Sigmoid colon (tissue), 6 donors: ENCODE measurements at regions not wholly inside any gene's neighbourhood (a gene's known extent, or its start where the extent isn't known, plus 50 kb on each side); places are given as distances from the start of the nearest gene placed in this dataset.

Experiments used
- DNase-seq: peaks from one replicate; pipeline ENCODE4 v3.0.0-alpha.2; 2019
- H3K27ac ChIP-seq, 4 donors: fragments of 200-600 bp; sonication (generic); one replicate each; pipeline ENCODE4 v1.5.1; 2016 to 2019; ENCODE audit warnings: mild to moderate bottlenecking in 1 of 4
- H3K27me3 ChIP-seq, 3 donors: fragments of 200-600 bp; sonication (generic); one replicate each; pipeline ENCODE4 v1.5.1; 2019; ENCODE audit warnings: mild to moderate bottlenecking in 1 of 3
- H3K36me3 ChIP-seq, 4 donors: fragments of 200-600 bp; sonication (generic); one replicate each; pipeline ENCODE4 v1.5.1; 2016 to 2019
- H3K4me1 ChIP-seq, 4 donors: fragments of 200-600 bp; sonication (generic); one replicate each; pipeline ENCODE4 v1.5.1; 2017 to 2019
- H3K4me3 ChIP-seq, 4 donors: fragments of 200-600 bp; sonication (generic); one replicate each; pipeline ENCODE4 v1.5.1; 2017 to 2019; ENCODE audit warnings: mild to moderate bottlenecking in 2 of 4, moderate library complexity in 1 of 4
- H3K9me3 ChIP-seq, 4 donors: fragments of 200-600 bp in 3 of 4; sonication (generic) in 3 of 4; one replicate each; pipeline versions ENCODE4 v1.5.1 to v1.6.1; 2013 to 2019
- CTCF ChIP-seq, 4 experiments: fragments of 450-650 bp in 3 of 4; fragments of 200-600 bp in 1 of 4; IDR thresholded peaks; one replicate each; pipeline ENCODE4 v1.5.1; 2016 to 2019; ENCODE audit warnings: antibody characterized with exemption in 4 of 4, mild to moderate bottlenecking in 3 of 4, moderate library complexity in 2 of 4
- EP300 ChIP-seq, 4 donors: sonication (generic); formaldehyde crosslinking; IDR thresholded peaks; one replicate each; pipeline ENCODE4 v1.6.1; 2017; ENCODE audit warnings: antibody characterized with exemption in 4 of 4
- POLR2A ChIP-seq, 2 donors: fragments of 450-650 bp; IDR thresholded peaks; one replicate each; pipeline ENCODE4 v1.6.1; 2016; ENCODE audit warnings: antibody characterized with exemption in 2 of 2, mild to moderate bottlenecking in 2 of 2, moderate library complexity in 2 of 2
- POLR2AphosphoS5 ChIP-seq, 4 donors: sonication (generic); formaldehyde crosslinking; IDR thresholded peaks; one replicate each; pipeline ENCODE4 v1.6.1; 2017; ENCODE audit warnings: antibody characterized with exemption in 4 of 4
- WGBS, 2 donors: extraction: QIAGEN DNeasy Blood & Tissue Kit; methylation state at CpG; one replicate each; pipeline ENCODE4 v1.1.7; 2013; 5-methylcytosine and 5-hydroxymethylcytosine counted together
- intact Hi-C: fragments of 100-400 bp; cut with DNase I; formaldehyde crosslinking; loops from one replicate; pipeline ENCODE4 v1.15.1; 2023
- donor health status: healthy with polysubstance abuse.
- donor health status: healthy.

DNA sequence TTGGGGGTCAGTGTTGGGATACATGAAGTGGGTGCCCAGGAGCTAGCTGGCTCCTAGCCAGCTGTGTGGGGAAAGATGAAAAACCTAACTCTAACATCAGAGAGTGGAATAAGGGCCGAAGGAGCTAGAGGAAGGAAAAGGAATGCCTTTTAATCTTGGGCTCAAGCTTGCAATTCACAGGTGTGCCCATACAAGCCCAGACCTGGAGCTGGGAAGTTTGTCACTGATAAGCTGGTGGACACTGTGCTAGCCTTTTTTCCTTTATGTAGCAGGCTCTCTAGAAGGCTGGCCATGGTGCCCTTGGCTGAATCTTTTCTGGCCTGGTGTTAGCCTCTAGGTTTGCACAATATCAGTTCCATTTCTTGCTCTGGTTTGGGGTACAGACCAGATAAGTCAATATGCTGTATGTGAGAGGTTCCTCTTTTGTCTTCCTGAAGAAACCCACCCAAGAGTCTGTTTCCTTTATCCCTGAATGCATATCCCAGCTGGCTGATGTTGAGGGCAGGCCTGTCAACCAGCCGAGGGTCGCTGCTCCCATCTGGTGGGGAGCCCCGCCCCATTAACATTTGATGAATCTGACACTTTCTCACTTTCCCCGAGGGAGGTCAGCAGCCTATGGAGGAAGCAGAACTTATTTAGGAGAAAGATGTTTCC lies 92.4 kb upstream of the CXCL14 start:
- intact Hi-C loops: loop anchor here (1.0 kb wide), 1 partner anchor 23 kb away; no protein-coding TSS in a partner anchor
- no peak for DNase-seq
- WGBS, 2 donors: 40 to 81% methylated on average over 5 of the region's 5 CpGs
- no peak for TF ChIP-seq EP300 (IDR thresholded peaks at IDR 0.05)
- TF ChIP-seq CTCF (IDR thresholded peaks at IDR 0.05): no peak
- no peak for TF ChIP-seq POLR2AphosphoS5 (IDR thresholded peaks at IDR 0.05)
- TF ChIP-seq POLR2A (IDR thresholded peaks at IDR 0.05): no peak
- Histone ChIP-seq H3K9me3 (no peaks in the 10 kb centered on the region), H3K4me3 (no peak overlapping the region), H3K27ac (no peak overlapping the region), H3K4me1 (no peaks in the 10 kb centered on the region), H3K27me3 (no peaks in the 10 kb centered on the region), H3K36me3 (no peaks in the 10 kb centered on the region)

DNA sequence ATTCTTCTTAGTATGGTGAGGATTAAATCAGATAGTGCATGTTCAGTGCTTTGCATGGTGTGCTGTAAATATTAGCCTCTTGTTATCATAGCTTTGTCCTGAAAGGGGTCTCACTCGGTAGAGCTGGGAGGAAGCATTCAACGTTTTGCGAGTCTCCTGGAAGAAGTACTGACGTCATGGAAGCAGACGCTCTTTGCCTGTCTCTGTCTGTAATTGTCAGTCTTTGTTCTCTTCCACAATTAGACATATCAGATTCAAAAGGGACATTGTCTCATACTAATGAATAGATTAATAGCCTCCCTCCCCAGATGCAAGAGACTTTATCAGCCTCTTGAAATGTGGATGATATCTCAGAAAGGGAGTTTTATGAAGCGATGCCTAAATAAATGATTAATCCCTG lies 91.8 kb upstream of the CXCL14 start:
- TF ChIP-seq POLR2A (IDR thresholded peaks at IDR 0.05) (no peak), CTCF (IDR thresholded peaks at IDR 0.05) (no peak), EP300 (IDR thresholded peaks at IDR 0.05) (no peak), POLR2AphosphoS5 (IDR thresholded peaks at IDR 0.05) (no peak)
- 80 to 88% methylated on average over 6 of the region's 6 CpGs for WGBS, 2 donors
- no peak for DNase-seq
- Histone ChIP-seq H3K4me3 (no peak overlapping the region), H3K9me3 (no peaks in the 10 kb centered on the region), H3K27me3 (no peaks in the 10 kb centered on the region), H3K36me3 (no peaks in the 10 kb centered on the region), H3K4me1 (no peaks in the 10 kb centered on the region), H3K27ac (no peak overlapping the region)
- intact Hi-C loops: no loop called here

DNA sequence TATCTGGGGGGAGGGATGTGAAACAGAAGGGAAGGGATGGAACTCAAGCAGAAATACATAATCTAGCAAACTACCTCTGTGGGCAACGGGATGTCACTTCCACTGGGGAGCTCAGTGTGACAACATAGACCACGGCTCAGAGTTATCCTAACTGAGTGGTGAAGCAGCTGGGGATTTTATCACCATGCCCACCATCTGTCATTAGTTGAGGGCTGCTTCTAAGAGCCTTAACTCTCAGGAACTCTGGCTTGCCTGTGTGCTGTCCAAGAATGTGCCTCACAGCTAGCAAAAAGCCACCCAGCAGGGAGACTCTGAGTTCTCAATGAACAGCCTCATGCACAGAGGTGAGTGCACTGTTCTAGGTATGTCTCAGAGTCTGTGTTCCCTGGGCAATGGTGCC lies 90.6 kb upstream of the CXCL14 start:
- DNase-seq: no peak
- Histone ChIP-seq H3K27me3 (no peaks in the 10 kb centered on the region), H3K4me3 (no peak overlapping the region), H3K4me1 (no peaks in the 10 kb centered on the region), H3K36me3 (no peaks in the 10 kb centered on the region), H3K9me3 (no peaks in the 10 kb centered on the region), H3K27ac (no peak overlapping the region)
- 66 to 84% methylated on average over 2 of the region's 2 CpGs for WGBS, 2 donors
- no peak for TF ChIP-seq POLR2AphosphoS5 (IDR thresholded peaks at IDR 0.05)
- no peak for TF ChIP-seq EP300 (IDR thresholded peaks at IDR 0.05)
- no peak for TF ChIP-seq POLR2A (IDR thresholded peaks at IDR 0.05)
- TF ChIP-seq CTCF (IDR thresholded peaks at IDR 0.05): no peak
- intact Hi-C loops: no loop called here

DNA sequence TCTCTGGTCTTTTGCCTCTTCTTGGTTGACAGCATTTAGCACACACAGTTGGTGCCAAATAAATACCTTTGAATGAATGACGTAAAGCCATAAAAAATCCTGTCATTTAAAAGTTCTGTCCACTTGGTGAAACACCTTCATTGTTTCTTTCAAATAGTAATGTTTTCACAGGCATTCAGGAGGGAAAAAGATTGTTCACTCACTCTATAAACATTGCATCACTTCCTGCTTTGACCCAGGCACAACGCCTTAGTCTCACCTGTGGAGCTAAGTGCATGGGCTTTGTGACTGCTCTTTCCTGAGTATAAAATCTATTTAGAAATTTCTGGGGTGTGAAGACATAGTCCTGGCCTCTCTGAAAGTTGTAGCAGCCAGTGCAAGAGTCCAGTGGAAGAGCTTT lies 88.9 kb upstream of the CXCL14 start:
- no peak overlapping the region for H3K27ac ChIP-seq
- H3K4me1 ChIP-seq: no peaks in the 10 kb centered on the region
- WGBS, 2 donors: 17 to 62% methylated on average over 2 of the region's 2 CpGs
- H3K36me3 ChIP-seq: no peaks in the 10 kb centered on the region
- H3K4me3 ChIP-seq: no peak overlapping the region
- TF ChIP-seq CTCF (IDR thresholded peaks at IDR 0.05) (no peak), POLR2A (IDR thresholded peaks at IDR 0.05) (no peak), POLR2AphosphoS5 (IDR thresholded peaks at IDR 0.05) (no peak), EP300 (IDR thresholded peaks at IDR 0.05) (no peak)
- no peaks in the 10 kb centered on the region for H3K27me3 ChIP-seq
- no peaks in the 10 kb centered on the region for H3K9me3 ChIP-seq
- intact Hi-C loops: no loop called here
- DNase-seq: no peak

DNA sequence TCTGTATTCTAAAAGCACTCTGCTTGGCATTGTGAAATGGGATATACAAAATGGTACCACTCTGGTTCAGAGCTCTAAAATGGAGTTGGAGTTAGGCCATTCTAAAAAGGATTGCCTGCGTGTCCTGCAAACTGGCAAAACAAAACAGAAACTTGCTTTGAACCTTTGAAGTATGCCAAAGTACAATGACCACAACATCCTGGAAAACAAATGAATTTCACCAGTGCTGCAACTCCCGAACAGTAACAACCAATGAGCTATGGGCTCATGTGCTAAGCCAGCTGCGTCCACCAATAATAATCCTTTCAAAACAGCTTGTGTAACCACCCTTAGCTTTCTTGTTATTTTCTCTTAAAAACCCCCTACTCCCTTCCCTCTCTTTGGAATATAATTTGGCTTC lies 88.4 kb upstream of the CXCL14 start:
- Histone ChIP-seq H3K27me3 (no peaks in the 10 kb centered on the region), H3K36me3 (no peaks in the 10 kb centered on the region), H3K9me3 (no peaks in the 10 kb centered on the region), H3K4me3 (no peak overlapping the region), H3K4me1 (no peaks in the 10 kb centered on the region), H3K27ac (no peak overlapping the region)
- intact Hi-C loops: no loop called here
- WGBS, 2 donors: 86 to 88% methylated on average over 3 of the region's 3 CpGs
- DNase-seq: no peak
- no peak for TF ChIP-seq POLR2A (IDR thresholded peaks at IDR 0.05)
- TF ChIP-seq CTCF (IDR thresholded peaks at IDR 0.05): no peak
- TF ChIP-seq EP300 (IDR thresholded peaks at IDR 0.05): no peak
- no peak for TF ChIP-seq POLR2AphosphoS5 (IDR thresholded peaks at IDR 0.05)
